ENCODE measurements at regions not wholly inside any gene's neighbourhood (a gene's known extent, or its start where the extent isn't known, plus 50 kb on each side); places are given as distances from the start of the nearest gene placed in this dataset.
"Not testable (repeated sequence)": the region's sequence is repeated elsewhere in the genome, so short reads cannot be mapped to it uniquely, and the experiment has no call there.

DNA sequence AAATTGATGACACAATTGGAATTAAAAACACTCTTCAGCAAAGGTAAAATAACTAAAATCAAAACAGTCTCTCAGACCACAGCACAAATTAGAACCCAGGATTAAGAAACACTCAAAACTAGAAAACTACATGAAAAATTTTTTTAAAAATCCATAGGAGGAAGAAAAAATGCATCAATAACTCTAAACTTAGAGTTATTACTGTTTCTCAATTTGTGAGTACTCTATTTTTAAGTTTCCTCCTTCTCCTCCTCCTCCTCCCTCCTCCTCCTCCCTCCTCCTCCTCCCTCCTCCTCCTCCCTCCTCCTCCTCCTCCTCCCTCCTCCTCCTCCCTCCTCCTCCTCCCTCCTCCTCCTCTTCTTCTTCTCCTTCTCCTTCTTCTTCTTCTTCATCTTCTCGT is 1395.7 kb downstream of the STIM2 start:
- DNase-seq (ENCODE audit: low spot score) = no peak

DNA sequence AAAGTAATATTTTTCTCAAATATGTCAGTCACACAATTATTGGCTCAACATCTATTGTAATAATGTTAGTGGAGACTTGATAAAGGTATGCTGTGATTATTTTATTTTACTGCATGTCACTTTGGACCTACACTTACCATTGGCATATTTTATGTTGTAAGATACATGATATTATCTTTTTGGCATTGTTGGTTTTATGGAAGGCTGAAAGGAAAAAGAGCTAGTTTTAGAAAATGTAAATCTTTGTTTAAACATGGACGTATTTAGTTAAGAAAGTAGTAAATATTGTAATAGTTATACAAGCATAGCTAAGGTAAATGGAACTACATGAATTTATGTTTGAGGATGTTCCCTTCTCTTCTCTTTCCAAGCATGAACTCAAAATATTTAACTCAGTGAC is 1399.3 kb downstream of the STIM2 start:
- no peak for DNase-seq (ENCODE audit: low spot score)

DNA sequence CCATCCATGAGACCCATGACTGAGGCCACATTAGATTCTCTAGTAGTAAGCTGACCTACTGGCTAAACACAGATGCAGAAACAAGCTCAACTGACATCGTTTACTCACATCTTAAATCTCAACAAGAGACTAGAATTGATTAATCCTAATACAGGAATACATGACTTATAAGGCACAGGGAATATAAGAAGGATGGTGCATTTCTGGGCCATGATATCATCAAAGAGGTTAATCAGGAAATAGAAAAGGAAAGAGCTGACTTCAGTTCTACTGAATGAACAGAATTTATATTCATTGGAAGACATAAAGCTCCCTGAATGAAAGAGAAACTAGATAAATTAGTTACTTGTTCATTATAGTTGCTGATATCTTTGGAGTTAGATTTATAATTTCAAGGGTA is 1406.5 kb downstream of the STIM2 start:
- no peak for DNase-seq (ENCODE audit: low spot score)

DNA sequence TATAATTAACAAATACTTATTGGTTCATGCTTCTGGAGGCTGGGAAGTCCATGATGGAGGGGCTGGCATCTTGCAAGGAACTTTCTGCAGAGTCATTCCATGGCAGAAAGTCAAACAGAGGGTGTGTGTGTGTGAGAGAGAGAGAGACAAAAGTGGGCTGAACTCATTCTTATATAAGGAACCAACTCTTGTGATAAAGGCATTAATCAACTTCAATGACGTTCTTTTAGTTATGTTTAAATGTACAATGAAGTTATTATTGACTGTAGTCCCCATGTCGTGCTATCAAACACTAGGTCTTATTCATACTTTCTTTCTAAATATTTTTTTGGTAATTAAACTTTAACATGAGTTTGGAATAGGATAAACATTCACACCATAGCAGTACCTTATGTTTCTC is 1408.8 kb downstream of the STIM2 start:
- DNase-seq (ENCODE audit: low spot score) = no peak

DNA sequence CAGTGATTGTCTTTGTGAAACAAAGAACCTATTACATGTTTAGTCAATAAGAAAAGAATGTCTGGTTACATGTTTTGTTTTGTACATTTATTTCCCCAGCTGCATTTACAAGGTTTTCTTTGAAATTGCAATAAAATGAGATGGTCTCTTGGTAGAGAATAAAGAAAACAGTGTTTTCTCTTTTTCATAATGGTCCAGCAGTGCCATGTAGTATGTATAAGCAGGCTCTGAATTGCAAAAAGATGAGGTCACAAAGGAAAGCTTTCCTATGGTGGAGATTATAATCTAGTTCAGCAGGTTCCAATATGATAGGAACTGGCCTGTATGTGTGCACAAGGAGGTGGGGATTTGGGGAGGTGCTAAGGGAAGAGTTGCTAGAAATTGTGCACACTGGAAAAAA is 1417.3 kb downstream of the STIM2 start:
- DNase-seq (ENCODE audit: low spot score) = no peak

DNA sequence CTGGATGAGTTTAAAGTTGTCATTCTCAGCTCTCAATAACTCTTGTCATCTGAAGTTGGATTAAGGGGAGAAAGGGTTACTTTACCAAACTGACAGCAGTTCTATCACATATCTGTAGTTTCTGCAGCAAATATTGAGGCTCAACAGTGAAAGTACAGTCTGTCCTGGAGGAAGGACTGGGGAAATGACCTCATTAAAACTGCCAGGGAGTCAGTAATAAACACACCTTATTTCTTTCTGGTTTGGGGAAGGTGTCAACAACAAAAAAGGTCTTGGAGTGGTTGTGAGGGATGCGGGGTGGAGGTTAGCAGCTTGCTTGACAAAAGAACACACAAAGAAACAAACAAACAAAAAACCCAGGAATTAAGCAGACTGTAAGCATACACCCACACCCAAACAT is 1418.0 kb downstream of the STIM2 start:
- no peak for DNase-seq (ENCODE audit: low spot score)

DNA sequence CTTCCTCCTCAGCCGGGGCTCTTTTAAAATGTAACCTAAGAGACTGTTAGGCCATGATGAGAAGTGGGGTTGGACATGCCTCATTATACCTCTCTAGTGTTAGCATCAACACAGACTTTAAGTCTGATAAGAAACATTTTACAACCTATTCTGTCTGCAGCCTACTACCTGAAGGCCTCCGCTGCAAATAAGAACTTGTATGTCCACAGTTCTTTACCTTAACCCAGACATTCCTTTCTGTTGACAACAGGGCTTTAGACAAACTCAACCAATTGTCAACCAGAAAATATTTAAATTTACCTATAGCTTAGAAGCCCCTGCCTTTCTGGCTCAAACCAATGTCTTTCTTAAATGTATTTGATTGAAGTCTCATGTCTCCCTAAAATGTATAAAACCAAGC is 1418.6 kb downstream of the STIM2 start:
- DNase-seq (ENCODE audit: low spot score) = no peak

DNA sequence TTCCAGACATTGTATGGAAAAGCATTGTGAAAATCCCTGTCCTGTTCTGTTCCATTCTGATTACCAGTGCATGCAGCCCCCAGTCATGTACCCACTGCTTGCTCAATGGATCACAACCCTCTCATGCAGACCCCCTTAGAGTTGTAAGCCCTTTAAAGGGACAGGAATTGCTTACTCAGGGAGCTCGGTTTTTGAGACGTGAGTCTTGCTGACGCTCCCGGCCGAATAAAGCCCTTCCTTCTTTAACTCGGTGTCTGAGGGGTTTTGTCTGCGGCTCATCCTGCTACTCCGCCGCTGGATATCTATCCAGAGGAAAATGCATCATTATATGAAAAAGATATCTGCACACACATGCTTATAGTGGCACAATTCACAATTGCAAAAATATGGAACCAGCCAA is 1425.6 kb downstream of the STIM2 start:
- DNase-seq (ENCODE audit: low spot score) = not testable (repeated sequence)

DNA sequence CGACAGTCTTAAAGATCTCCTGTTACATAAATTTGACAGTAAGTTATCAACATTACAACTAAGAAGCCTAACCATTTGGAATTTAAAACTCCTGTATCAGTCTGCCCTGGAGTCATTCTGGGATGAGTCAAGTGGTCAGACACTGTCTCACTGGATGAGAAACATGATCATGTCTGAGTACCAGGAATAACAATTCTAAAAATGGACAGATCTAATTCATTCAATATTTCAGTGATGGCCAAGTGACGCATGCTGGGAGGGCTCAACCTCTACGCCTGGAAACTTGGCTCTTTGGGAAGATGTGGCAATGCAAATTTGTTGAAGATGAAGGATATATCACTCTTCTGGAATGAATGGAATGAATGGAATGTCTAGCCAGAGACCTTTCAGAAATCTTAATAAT is 1427.2 kb downstream of the STIM2 start:
- DNase-seq (ENCODE audit: low spot score) = no peak

DNA sequence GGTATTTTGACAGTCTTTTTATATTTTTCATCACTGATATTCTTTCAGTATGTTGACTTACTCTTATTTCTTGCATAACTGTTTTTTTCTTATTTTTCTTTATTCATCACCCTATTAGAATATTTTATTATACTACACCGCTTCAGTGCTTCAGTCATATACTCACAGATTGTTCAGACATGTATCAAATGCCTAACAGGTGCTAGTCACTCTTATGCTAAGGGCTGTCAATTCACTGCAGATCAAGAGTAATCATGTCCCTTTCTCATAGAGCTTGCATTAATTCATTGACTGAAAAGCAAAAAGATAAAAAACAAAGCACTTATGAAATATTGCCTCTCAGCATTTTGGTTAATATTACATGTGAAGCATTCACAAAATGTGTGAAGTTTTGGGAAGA is 1435.6 kb downstream of the STIM2 start:
- DNase-seq (ENCODE audit: low spot score) = no peak

DNA sequence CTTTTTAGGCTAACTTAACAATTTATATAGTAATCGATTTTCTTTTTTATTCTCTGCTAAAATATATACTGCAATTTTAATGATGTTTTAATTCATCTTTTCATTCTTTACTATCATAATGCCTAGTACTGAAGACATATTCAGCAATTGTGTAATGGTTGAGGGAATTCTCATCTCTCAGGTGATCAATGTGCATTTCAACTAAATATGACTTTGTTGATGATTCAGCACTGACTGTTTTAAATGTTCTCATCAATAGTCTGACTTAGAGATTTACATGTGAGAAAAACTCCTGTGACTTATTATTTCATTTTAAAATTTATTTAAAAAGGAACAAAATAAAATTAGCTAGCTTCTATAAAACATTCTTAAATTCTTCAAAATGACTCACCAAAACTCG is 1450.3 kb downstream of the STIM2 start:
- DNase-seq (ENCODE audit: low spot score) = no peak

DNA sequence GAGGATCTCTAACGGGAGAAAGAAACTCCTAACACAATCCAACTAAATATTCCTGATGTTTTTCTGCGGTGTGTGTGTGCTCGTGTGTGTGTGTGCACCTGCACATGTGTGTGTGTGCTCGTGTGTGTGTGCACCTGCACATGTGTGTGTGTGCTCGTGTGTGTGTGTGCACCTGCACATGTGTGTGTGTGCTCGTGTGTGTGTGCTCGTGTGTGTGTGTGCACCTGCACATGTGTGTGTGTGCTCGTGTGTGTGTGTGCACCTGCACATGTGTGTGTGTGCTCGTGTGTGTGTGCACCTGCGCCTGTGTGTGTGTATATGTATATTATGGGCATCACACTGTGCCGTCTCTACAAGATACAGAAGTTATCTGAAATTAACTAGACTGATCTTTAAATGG is 1451.9 kb downstream of the STIM2 start:
- DNase-seq (ENCODE audit: low spot score) = not testable (repeated sequence)

DNA sequence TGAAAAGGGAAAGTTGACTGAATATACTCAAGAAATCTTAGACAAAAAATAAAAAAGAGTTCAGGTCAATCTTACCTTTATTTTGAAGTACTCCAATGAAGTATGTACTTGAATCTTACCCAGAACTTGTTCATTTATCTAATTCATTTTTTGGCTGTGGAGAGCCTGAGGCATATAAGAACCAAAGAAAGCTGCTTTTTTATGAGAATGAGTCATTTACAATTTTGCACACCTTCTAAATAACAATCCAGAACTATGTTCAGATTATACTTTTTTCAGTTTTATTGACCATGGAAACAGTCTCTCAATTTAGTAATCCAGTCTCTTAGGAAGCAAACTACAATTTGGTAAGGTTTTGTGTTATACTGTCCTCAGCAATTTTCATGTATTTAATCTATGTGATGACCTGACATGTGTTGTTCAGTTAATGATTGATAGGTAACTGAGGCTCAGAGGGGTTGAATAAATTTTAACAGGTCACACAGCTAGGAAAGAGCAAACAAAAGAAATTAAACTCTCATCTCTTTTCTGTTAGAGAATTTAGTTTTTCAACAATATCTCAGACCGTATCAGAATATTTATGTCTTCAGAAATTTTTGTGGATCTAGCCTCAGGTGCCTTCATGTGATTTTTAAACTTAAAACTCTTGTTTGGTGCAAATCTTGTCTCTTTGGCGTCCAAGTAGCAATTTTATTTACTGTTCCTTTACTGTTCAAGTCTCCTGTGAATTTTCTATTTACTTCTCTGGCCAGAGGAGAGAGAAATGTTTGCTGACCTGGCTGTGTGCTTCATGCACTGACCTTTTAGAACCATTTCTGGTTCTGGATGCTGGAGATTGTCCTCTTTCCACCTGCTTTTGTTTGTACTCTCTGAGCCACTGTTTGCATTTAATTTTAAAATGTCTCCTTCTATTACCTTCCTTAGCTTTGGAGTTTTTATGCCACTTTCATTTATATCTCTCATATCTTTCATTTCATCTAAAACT is 1453.4 kb downstream of the STIM2 start:
- no peak for DNase-seq (ENCODE audit: low spot score)

DNA sequence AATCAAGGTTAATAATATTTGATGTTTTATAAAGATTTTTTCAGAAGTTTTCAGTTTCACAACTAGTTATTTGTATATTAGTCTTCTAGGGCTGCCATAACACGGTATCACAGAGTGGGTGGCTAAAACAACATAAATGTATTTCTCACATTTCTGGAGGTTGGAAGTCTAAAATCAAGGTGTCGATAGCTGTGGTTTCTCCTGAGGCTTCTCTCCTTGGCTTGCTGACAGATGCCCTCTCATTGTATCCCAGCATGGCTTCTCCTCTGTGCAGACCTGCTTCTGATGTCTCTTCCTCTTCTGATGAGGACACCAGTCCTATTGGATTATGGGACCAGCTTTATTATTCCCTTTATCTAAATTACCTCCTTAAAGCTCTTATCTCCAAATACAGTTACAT is 1456.6 kb downstream of the STIM2 start:
- DNase-seq (ENCODE audit: low spot score) = no peak

DNA sequence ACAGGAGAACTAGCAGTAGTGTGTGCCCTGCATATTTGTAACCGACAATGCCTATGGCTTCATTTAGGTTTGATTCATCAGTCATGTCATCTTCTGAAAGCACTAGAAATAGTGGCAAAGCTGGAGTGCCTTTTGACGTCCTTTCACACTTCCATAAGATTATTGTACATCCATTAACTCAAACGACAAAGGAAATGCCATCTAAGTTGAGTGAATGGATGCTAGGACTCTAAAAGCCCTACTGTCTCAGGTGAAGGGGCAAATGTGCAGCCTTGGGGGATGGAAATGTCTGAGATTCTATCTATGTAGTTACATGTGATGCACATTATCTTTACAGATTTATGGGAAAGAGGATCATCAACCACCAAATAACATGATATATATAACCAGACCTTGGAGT is 1473.6 kb downstream of the STIM2 start:
- DNase-seq (ENCODE audit: low spot score) = no peak

DNA sequence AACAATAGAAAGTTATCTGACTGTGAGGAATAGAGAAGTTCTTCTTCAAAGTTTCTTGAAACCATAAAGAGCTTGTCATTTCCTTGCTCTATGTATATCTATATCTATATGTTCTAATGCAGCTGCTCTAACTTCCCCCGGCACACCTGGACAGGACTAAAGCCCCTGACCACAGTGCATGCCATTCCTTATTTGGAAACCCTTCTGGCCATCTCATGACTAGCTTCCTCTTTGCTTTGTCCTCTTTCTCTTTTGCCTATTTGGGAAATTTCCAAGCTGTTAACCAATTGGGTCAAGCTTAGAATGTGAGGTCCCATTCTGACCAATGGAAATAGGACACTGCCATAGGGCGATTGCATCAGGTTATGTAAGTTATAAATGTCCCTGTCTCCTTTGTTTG is 1481.1 kb downstream of the STIM2 start:
- DNase-seq (ENCODE audit: low spot score) = no peak

DNA sequence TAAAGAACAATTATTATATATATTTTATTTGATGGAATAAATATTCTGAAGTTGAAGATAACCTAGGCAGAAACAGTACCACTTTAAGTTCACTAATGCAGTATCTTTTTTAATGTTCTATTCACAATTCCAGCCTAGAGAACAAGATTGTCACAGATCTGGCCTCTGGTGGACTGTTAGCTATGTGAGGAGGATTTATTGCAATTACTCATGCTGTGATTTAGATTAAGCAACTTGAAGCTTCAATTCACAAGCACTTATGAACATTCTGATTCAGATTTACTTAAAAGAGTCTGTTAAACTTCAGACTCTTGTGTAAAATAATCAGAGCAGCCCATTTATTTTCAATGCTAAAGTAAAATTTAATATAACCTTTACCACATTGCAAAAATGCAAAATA is 1489.8 kb downstream of the STIM2 start:
- no peak for DNase-seq (ENCODE audit: low spot score)

DNA sequence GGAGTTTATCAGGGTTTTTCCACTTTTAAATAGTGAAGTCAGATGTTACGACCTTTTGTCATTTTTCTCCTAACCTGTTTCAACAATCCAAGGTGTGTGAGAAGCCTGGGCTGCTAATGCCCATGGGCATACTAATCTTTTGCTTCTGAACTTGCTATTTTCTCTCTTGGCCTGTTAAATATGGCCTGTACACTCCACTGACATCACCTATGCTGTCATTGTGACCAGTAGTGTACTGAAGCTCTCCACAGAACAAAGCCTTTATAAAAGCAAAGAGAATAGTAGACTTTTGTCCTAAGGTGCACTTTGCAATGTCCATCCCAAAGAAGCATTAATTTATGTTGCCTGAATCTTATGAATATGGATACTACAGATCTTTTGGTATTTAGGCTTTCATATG is 1490.5 kb downstream of the STIM2 start:
- no peak for DNase-seq (ENCODE audit: low spot score)

DNA sequence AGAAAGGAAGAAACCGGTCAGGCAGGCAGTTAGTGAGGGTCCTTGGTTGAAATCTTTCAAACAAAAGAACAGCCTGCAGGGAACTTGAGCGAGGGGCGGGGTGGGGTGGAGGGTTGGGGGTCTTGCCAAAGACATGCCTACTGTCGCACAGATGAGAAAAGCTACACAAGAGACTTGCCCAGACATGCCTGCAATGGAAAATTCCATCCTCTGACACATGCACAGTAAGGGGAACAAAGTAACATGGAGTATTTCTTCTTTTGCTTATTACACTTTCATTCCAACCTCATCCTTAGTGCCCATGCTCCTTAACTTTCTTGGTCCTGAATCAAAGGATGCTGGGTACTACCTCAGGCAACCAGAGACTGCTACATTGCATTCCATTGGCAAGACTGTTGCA is 1491.2 kb downstream of the STIM2 start:
- no peak for DNase-seq (ENCODE audit: low spot score)

DNA sequence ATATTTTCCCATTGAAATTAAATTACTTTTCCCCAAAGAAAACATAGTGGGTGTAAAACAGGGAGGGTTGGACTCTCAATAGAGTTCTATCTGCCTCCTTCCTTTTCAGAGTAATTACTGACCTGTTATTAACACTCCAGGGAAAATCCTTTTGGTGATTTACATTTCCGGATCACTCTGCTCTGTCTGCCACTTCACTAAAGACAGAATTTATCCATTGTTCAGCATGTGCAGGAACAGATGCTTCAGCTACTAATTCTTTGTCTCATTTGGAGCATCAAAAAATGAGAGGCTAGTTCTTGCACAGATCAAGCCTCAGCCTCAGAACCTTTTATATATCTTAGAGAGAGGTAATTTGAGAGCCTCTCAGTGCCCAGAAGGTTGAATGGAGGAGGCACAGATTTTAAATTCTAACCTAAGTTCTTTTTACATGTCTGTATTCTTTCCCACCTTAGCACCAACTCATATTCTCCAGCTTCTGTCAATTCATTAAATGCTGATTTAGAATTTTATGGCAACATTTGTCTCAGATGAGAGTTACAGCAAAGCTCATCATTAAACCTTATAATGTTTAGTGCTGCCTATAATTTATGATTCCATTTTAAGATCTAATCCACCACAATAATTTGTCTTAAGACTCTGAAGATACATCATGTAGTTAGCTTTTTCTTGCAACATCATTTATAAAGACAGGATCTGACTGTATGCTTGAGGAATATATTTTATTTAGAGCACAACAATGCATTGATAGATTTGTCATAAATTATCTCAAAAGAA is 1494.4 kb downstream of the STIM2 start:
- DNase-seq (ENCODE audit: low spot score) = no peak

DNA sequence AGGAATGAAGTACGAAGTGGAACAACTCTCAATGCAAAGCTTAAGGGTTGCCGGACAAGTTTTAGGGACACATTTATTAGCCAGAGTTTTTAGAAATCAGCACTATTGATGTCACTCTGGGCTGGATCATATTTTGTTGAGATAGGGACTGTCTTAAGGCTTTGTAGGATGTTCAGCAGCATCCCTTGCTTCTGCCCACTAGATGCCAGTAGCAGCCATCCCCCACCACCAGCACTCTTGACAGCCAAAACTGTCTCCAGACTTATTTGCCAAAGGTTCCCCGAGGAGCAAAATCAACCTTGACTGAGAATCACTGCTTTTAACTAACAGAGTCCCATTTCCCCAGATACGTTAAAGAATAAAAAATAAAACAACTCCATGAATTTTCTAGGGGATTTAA is 1497.3 kb downstream of the STIM2 start:
- no peak for DNase-seq (ENCODE audit: low spot score)

DNA sequence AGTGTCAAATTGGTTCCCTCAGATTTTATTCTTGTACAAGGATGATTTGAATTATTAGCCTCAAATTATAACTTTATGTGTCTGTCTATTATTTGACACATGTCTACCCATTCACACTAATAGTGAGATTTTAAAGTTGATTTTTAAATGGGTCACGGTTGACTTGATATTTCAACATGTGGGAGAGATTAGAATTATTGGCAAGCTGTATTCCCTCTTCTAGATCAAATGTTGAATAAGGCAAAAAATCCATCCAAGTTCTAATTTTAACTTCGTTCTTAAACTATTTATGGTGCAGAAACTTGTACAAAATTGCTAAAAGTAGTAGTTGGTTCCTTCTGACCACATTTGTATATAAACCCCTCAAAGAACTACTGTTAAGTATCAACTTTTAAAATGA is 1498.0 kb downstream of the STIM2 start:
- DNase-seq (ENCODE audit: low spot score) = no peak

DNA sequence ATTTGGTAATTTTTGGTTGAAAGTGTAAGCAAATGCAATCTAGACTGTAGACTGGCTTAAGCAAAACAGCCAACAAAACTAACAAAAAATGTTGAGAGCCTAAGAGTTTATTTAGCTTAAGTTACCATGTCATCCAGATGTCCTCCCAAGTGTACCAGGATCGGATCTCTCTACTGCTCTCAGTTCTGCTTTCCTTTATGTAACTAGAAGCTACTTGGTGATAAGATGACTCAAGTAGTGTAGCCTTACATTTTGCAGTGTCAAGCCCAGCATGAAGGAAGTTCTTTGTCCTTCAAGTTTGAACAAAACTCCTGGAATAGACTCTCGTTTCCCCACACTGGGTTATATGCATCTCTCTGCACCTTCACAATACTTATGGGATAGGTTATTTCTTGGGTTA is 1500.0 kb downstream of the STIM2 start:
- no peak for DNase-seq (ENCODE audit: low spot score)
